GM06990 (cell line): ENCODE measurements at regions not wholly inside any gene's neighbourhood (a gene's known extent, or its start where the extent isn't known, plus 50 kb on each side); places are given as distances from the start of the nearest gene placed in this dataset.
"Not testable (repeated sequence)": the region's sequence is repeated elsewhere in the genome, so short reads cannot be mapped to it uniquely, and the experiment has no call there.

Experiments used
- DNase-seq: peaks from one replicate; pipeline ENCODE4 v3.0.0-alpha.2; 2011; ENCODE audit not compliant: insufficient read length; ENCODE audit errors: extremely low read depth
- H3K27me3 ChIP-seq: replicated peaks from 2 replicates; pipeline ENCODE4 v1.6.0; 2011; ENCODE audit warnings: low read length; ENCODE audit not compliant: control insufficient read depth, insufficient read depth
- H3K36me3 ChIP-seq: 2 replicates; pipeline ENCODE4 v1.5.1; 2011; ENCODE audit warnings: low read length; ENCODE audit not compliant: control insufficient read depth, insufficient read depth
- H3K4me3 ChIP-seq: replicated peaks from 2 replicates; pipeline ENCODE4 v1.5.1; 2011; ENCODE audit warnings: low read depth, mild to moderate bottlenecking, control low read depth, low read length
- CTCF ChIP-seq: IDR thresholded peaks from 2 replicates; pipeline ENCODE4 v1.5.1; 2011; ENCODE audit warnings: low read length, control low read depth, mild to moderate bottlenecking, inconsistent platforms; ENCODE audit not compliant: insufficient read depth, poor library complexity, severe bottlenecking

- no peak for DNase-seq
- TF ChIP-seq CTCF: no peak
- Histone ChIP-seq H3K4me3 (no peak overlapping the region), H3K36me3 (no peaks in the 10 kb centered on the region), H3K27me3 (no peaks in the 10 kb centered on the region)
Measured at GRCh38 chr5:35540002-35540401, 77.7 kb upstream of the SPEF2 start.

GRCh38 chr5:35538198-35538931, 79.3 kb upstream of the SPEF2 start:
- H3K36me3 ChIP-seq: no peaks in the 10 kb centered on the region
- H3K4me3 ChIP-seq: no peak overlapping the region
- no peaks in the 10 kb centered on the region for H3K27me3 ChIP-seq
- DNase-seq: no peak
- TF ChIP-seq CTCF: no peak

- no peaks in the 10 kb centered on the region for H3K27me3 ChIP-seq
- no peak overlapping the region for H3K4me3 ChIP-seq
- no peak for TF ChIP-seq CTCF
- DNase-seq: no peak
- H3K36me3 ChIP-seq: no peaks in the 10 kb centered on the region
Measured at GRCh38 chr5:35533156-35533555, 84.5 kb upstream of the SPEF2 start.

- H3K4me3 ChIP-seq, DNase-seq, H3K27me3 ChIP-seq, H3K36me3 ChIP-seq: not testable (repeated sequence)
Measured at GRCh38 chr5:35531553-35531952, 86.1 kb upstream of the SPEF2 start.

- no peak for TF ChIP-seq CTCF
- Histone ChIP-seq H3K36me3 (no peaks in the 10 kb centered on the region), H3K27me3 (no peaks in the 10 kb centered on the region), H3K4me3 (no peak overlapping the region)
- DNase-seq: peak; percentile 20
Measured at GRCh38 chr5:35518104-35518503, 99.6 kb upstream of the SPEF2 start.

GRCh38 chr5:35516271-35516670, 101.4 kb upstream of the SPEF2 start:
- no peak for DNase-seq
- H3K36me3 ChIP-seq: no peaks in the 10 kb centered on the region
- no peak for TF ChIP-seq CTCF
- no peak overlapping the region for H3K4me3 ChIP-seq
- no peaks in the 10 kb centered on the region for H3K27me3 ChIP-seq
